ENCODE measurements at regions not wholly inside any gene's neighbourhood (a gene's known extent, or its start where the extent isn't known, plus 50 kb on each side); places are given as distances from the start of the nearest gene placed in this dataset.
"Not testable (repeated sequence)": the region's sequence is repeated elsewhere in the genome, so short reads cannot be mapped to it uniquely, and the experiment has no call there.

- intact Hi-C loops (cut with DNase I): no loop called here
- H3K9me3 ChIP-seq: no peaks in the 10 kb centered on the region
- no peak for TF ChIP-seq CTCF (IDR thresholded peaks at IDR 0.05)
- no peak for DNase-seq (ENCODE audit: low spot score in 2 of 2)
- no peaks in the 10 kb centered on the region for H3K36me3 ChIP-seq
- no peak overlapping the region for H3K27ac ChIP-seq
- H3K4me1 ChIP-seq: peaks cover 6 to 30% of the 10 kb centered on the region in 2 donors
- H3K27me3 ChIP-seq: no peaks in the 10 kb centered on the region
- no peak overlapping the region for H3K4me3 ChIP-seq
Observed at GRCh38 chr7:94305836-94306235, 88.9 kb upstream of the COL1A2 start.

DNA sequence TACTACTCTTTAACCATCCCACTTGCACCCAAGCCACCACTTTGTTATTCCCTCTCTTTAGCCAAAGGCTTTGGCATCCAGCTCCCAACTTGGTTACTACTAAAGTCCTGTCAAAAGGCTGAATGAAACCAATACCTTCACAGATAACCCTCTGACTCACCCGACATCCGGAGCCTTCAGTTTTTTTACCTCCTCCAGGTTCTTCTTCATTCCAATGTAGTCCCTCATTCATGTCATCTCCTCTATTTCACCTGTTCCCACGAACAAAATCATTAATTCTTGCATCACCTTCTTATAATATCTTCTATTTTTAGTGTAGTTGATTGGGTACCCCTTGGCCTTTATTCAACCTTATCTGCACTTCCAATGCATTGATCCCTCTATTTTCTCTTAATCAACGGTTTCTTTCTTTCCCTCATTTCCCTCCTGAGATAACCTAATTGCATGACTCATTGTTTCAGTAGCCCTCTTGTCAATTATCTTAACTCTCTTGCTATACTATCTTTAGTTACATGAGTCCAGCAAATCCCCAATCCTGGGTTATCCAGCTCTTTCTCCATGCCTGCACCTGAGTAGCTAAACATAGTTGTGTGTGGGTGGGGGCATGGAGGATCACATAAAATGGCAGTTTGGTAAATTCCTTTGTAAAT lies 87.2 kb upstream of the COL1A2 start:
- H3K27ac ChIP-seq: no peak overlapping the region
- no peak for DNase-seq (ENCODE audit: low spot score in 2 of 2)
- H3K36me3 ChIP-seq: no peaks in the 10 kb centered on the region
- H3K27me3 ChIP-seq: no peaks in the 10 kb centered on the region
- H3K9me3 ChIP-seq: no peaks in the 10 kb centered on the region
- H3K4me3 ChIP-seq: no peak overlapping the region
- TF ChIP-seq CTCF (IDR thresholded peaks at IDR 0.05): no peak
- intact Hi-C loops (cut with DNase I): no loop called here
- peaks cover 3 to 19% of the 10 kb centered on the region in 2 donors for H3K4me1 ChIP-seq

DNA sequence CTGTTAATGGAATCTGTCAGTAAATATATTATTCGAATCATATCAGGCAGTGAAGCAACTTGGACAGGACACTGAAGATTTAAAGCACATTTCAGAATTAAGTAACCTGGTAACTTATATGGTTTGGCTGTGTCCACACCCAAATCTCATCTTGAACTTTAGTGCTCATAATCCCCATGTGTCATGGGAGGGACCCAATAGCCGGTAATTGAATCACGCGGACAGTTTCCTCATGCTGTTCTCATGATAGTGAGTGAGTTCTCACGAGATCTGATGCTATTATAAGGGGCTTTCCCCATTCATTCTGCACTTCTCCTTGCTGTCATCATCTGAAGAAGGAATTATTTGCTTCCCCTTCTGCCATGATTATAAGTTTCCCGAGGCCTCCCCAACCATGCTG lies 83.2 kb upstream of the COL1A2 start:
- H3K4me1 ChIP-seq: peaks cover 0 to 13% of the 10 kb centered on the region in 2 donors
- TF ChIP-seq CTCF (IDR thresholded peaks at IDR 0.05): no peak
- H3K27ac ChIP-seq: no peak overlapping the region
- no peak overlapping the region for H3K4me3 ChIP-seq
- intact Hi-C loops (cut with DNase I): no loop called here
- H3K36me3 ChIP-seq: no peaks in the 10 kb centered on the region
- H3K9me3 ChIP-seq: no peaks in the 10 kb centered on the region
- no peak for DNase-seq (ENCODE audit: low spot score in 2 of 2)
- no peaks in the 10 kb centered on the region for H3K27me3 ChIP-seq

DNA sequence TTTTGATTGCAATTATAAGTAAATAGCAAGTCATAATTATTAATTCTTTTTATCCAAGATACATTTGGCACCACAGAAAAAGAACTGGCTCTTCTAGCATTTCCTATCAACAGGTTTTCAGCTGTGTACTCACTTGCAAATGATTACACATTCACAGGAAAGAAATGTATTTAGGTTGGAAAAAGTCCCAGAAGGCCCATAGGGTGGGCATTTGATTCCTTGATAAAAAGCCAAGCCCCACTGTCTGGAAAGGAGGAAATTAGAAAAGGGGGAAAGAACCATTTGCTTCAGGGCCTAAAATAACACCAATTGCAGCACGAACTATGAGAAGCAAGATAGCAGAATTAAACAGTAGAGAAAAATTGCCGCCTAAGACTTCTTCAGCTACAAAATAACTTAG lies 80.8 kb upstream of the COL1A2 start:
- Histone ChIP-seq H3K27me3 (no peaks in the 10 kb centered on the region), H3K27ac (peak overlapping the region; percentile 49 to 72), H3K9me3 (no peaks in the 10 kb centered on the region), H3K4me3 (peak overlapping the region in 1 of 2 donors; percentile 27), H3K36me3 (no peaks in the 10 kb centered on the region), H3K4me1 (peaks cover 0 to 13% of the 10 kb centered on the region in 2 donors)
- no peak for DNase-seq (ENCODE audit: low spot score in 2 of 2)
- intact Hi-C loops (cut with DNase I): no loop called here
- TF ChIP-seq CTCF (IDR thresholded peaks at IDR 0.05): no peak

- intact Hi-C loops (cut with DNase I): no loop called here
- Histone ChIP-seq H3K36me3 (no peaks in the 10 kb centered on the region), H3K27me3 (no peaks in the 10 kb centered on the region), H3K27ac (peak overlapping the region; percentile 49 to 72), H3K4me1 (peaks cover 0 to 13% of the 10 kb centered on the region in 2 donors), H3K4me3 (peak overlapping the region in 1 of 2 donors; percentile 27), H3K9me3 (no peaks in the 10 kb centered on the region)
- no peak for DNase-seq (ENCODE audit: low spot score in 2 of 2)
- TF ChIP-seq CTCF (IDR thresholded peaks at IDR 0.05): no peak
Observed at GRCh38 chr7:94314413-94315410, 80.0 kb upstream of the COL1A2 start.

DNA sequence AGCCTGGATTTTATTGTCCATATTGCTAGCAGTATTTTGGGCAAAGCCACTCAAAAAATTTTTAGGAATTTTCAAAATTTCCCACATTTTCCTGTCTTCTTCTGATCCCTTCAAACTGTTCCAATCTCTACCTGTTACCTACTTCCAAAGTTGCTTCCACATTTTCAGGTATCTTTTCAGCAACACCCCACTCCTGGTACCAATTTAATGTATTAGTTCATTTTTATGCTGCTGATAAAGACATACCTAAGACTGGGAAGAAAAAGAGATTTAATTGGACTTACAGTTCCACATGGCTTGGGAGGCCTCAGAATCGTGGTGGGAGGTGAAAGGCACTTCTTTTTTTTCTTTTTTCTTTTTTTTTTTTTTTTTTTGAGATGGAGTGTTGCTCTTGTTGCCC lies 73.6 kb upstream of the COL1A2 start:
- intact Hi-C loops (cut with DNase I); DNase-seq (ENCODE audit: low spot score in 2 of 2); H3K27me3 ChIP-seq; H3K4me3 ChIP-seq; H3K27ac ChIP-seq; H3K9me3 ChIP-seq; H3K36me3 ChIP-seq; H3K4me1 ChIP-seq: not testable (repeated sequence)

Data from ascending aorta (tissue), 2 donors.